ENCODE measurements at regions not wholly inside any gene's neighbourhood (a gene's known extent, or its start where the extent isn't known, plus 50 kb on each side); places are given as distances from the start of the nearest gene placed in this dataset.

DNA sequence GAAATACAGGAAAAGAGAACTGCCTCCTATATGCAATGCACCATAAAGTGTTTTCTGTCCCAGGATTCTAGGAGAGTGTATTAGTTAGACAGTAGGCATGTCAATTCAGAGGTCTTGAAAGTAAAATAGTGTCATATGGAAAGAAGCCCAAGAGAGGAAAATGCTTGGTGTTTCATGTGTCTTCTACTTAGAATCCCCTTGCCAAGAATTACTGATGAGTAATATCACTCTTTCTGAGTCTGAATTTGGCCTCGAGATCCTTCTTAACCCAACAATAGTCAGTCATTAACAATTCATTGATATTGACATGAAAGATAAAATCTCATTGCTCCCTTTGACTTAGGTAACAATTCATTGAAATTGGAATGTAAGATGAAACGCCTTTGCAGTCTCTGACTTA is 972.2 kb downstream of the TTLL7 start:
- no peaks in the 10 kb centered on the region for H3K27me3 ChIP-seq
- H3K27ac ChIP-seq: no peak overlapping the region
- TF ChIP-seq POLR2A (IDR thresholded peaks at IDR 0.05) (no peak), CTCF (IDR thresholded peaks at IDR 0.05) (no peak)
- H3K4me1 ChIP-seq: no peaks in the 10 kb centered on the region
- no peaks in the 10 kb centered on the region for H3K36me3 ChIP-seq
- no peak overlapping the region for H3K4me3 ChIP-seq
- no peaks in the 10 kb centered on the region for H3K9me3 ChIP-seq
- DNase-seq: no peak

GRCh38 chr1:83024251-83024767 is 974.6 kb downstream of the TTLL7 start:
- H3K4me3 ChIP-seq: no peak overlapping the region
- H3K27ac ChIP-seq: no peak overlapping the region
- TF ChIP-seq CTCF (IDR thresholded peaks at IDR 0.05): no peak
- no peak for TF ChIP-seq POLR2A (IDR thresholded peaks at IDR 0.05)
- no peaks in the 10 kb centered on the region for H3K27me3 ChIP-seq
- H3K4me1 ChIP-seq: no peaks in the 10 kb centered on the region
- no peaks in the 10 kb centered on the region for H3K36me3 ChIP-seq
- DNase-seq: no peak
- no peaks in the 10 kb centered on the region for H3K9me3 ChIP-seq

- Histone ChIP-seq H3K27me3 (no peaks in the 10 kb centered on the region), H3K27ac (no peak overlapping the region), H3K36me3 (no peaks in the 10 kb centered on the region), H3K4me1 (no peaks in the 10 kb centered on the region), H3K4me3 (no peak overlapping the region), H3K9me3 (no peaks in the 10 kb centered on the region)
- no peak for DNase-seq
- no peak for TF ChIP-seq POLR2A (IDR thresholded peaks at IDR 0.05)
Observed at GRCh38 chr1:83023212-83023611, 975.7 kb downstream of the TTLL7 start.

- Histone ChIP-seq H3K27me3 (no peaks in the 10 kb centered on the region), H3K36me3 (no peaks in the 10 kb centered on the region), H3K4me3 (no peak overlapping the region), H3K9me3 (no peaks in the 10 kb centered on the region), H3K27ac (no peak overlapping the region), H3K4me1 (no peaks in the 10 kb centered on the region)
- TF ChIP-seq CTCF (IDR thresholded peaks at IDR 0.05) (no peak), POLR2A (IDR thresholded peaks at IDR 0.05) (no peak)
- no peak for DNase-seq
Observed at GRCh38 chr1:83022206-83022605, 976.7 kb downstream of the TTLL7 start.

GRCh38 chr1:83017701-83018100 is 981.2 kb downstream of the TTLL7 start:
- no peaks in the 10 kb centered on the region for H3K36me3 ChIP-seq
- no peaks in the 10 kb centered on the region for H3K27me3 ChIP-seq
- no peaks in the 10 kb centered on the region for H3K9me3 ChIP-seq
- no peak overlapping the region for H3K27ac ChIP-seq
- no peak for DNase-seq
- no peak overlapping the region for H3K4me3 ChIP-seq
- TF ChIP-seq CTCF (IDR thresholded peaks at IDR 0.05) (no peak), POLR2A (IDR thresholded peaks at IDR 0.05) (no peak)
- H3K4me1 ChIP-seq: no peaks in the 10 kb centered on the region

DNA sequence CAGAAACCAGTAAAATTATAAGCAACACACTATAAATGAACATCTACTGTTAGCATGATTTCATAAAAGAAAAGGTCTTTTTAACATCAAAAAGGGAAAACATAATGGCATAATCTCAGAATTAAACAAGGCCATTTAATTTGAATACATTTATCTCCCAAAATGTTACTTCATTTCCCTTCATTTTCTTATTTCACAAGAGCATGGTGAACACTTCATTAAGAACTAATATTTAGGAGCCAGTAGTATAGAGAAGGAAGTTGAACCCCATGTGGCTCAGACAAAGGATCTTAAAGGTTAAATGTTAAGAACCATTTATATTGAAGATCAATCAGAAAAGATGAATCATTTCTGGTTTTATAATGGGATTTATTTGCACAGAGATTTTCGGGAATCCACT is 981.7 kb downstream of the TTLL7 start:
- Histone ChIP-seq H3K27me3 (no peaks in the 10 kb centered on the region), H3K36me3 (no peaks in the 10 kb centered on the region), H3K4me1 (no peaks in the 10 kb centered on the region), H3K27ac (no peak overlapping the region), H3K9me3 (no peaks in the 10 kb centered on the region), H3K4me3 (no peak overlapping the region)
- TF ChIP-seq CTCF (IDR thresholded peaks at IDR 0.05) (no peak), POLR2A (IDR thresholded peaks at IDR 0.05) (no peak)
- DNase-seq: no peak

All from Peyer's patch (tissue), 4 donors.